ENCODE measurements at regions not wholly inside any gene's neighbourhood (a gene's known extent, or its start where the extent isn't known, plus 50 kb on each side); places are given as distances from the start of the nearest gene placed in this dataset.

DNA sequence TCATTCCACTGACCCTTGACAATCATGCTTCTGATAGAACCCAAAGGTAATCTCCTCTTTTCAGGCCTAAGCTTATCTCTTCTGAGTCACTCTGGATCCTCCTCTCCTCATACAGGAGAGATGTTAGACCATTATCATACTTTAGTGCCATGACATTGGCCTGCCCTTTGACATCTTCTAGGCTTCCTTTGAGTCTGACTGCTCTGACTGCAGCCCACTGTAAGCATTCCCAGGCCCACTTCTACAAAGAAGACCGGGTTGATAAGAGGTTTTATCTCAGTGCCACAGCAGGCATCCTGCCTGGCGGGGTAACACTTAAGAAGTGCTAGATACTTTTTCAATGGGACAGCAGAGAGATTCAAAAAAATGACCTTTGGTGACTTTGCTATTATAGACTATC, 438.0 kb downstream of the KCNA4 start:
- no peaks in the 10 kb centered on the region for H3K36me3 ChIP-seq (ENCODE audit: control insufficient read depth in 1 of 2, insufficient read depth in 2 of 2, low read length in 2 of 2)
- ChIA-PET POLR2A (no interaction called here), RAD21 (ENCODE audit: low non-redundant PET in 1 of 2, low total read pairs in 2 of 2, uncharacterized antibody in 2 of 2, unreplicated experiment in 2 of 2) (no interaction called here), CTCF (no interaction called here)
- H3K4me1 ChIP-seq (ENCODE audit: control insufficient read depth in 1 of 2, insufficient read depth in 2 of 2, low read length in 2 of 2) = no peaks in the 10 kb centered on the region
- H4K20me1 ChIP-seq (ENCODE audit: insufficient read depth) = no peaks in the 10 kb centered on the region
- H3K79me2 ChIP-seq (ENCODE audit: insufficient read depth, low read length) = no peaks in the 10 kb centered on the region
- H3K9me2 ChIP-seq (ENCODE audit: insufficient read depth) = no peaks in the 10 kb centered on the region
- H3K4me2 ChIP-seq (ENCODE audit: low read length) = no peak overlapping the region
- DNase-seq (ENCODE audit: low read depth, low spot score) (no peak), ATAC-seq (no peak)
- no TSS peak for BruUV-seq (replicated peaks)
- TF ChIP-seq, protein P1, sequence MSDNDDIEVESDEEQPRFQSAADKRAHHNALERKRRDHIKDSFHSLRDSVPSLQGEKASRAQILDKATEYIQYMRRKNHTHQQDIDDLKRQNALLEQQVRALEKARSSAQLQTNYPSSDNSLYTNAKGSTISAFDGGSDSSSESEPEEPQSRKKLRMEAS (IDR thresholded peaks at IDR 0.05) = no peak
- TF ChIP-seq EZH2 (IDR thresholded peaks at IDR 0.05) = no peak
- no peak for TF ChIP-seq JUND (IDR thresholded peaks at IDR 0.05)
- no peak for TF ChIP-seq ELF1 (IDR thresholded peaks at IDR 0.05; ENCODE audit: borderline replicate concordance, low read depth)
- TF ChIP-seq, protein P2, sequence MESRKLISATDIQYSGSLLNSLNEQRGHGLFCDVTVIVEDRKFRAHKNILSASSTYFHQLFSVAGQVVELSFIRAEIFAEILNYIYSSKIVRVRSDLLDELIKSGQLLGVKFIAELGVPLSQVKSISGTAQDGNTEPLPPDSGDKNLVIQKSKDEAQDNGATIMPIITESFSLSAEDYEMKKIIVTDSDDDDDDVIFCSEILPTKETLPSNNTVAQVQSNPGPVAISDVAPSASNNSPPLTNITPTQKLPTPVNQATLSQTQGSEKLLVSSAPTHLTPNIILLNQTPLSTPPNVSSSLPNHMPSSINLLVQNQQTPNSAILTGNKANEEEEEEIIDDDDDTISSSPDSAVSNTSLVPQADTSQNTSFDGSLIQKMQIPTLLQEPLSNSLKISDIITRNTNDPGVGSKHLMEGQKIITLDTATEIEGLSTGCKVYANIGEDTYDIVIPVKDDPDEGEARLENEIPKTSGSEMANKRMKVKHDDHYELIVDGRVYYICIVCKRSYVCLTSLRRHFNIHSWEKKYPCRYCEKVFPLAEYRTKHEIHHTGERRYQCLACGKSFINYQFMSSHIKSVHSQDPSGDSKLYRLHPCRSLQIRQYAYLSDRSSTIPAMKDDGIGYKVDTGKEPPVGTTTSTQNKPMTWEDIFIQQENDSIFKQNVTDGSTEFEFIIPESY (IDR thresholded peaks at IDR 0.05; ENCODE audit: extremely low read depth, insufficient replicate concordance, low read length) = no peak
- TF ChIP-seq CTCF (IDR thresholded peaks at IDR 0.05 in 2 of 3, conservative IDR thresholded peaks at IDR 0.05 in 1 of 3; ENCODE audit: borderline replicate concordance in 1 of 3, insufficient read depth in 1 of 3, low read depth in 2 of 3, low read length in 2 of 3) = no peak
- TF ChIP-seq SP1 (IDR thresholded peaks at IDR 0.05; ENCODE audit: low read depth) = no peak
- no peak for TF ChIP-seq TCF7L2 (IDR thresholded peaks at IDR 0.05; ENCODE audit: borderline replicate concordance, extremely low read depth, insufficient read depth, insufficient read length)
- no peak for TF ChIP-seq SIN3A (IDR thresholded peaks at IDR 0.05; ENCODE audit: low read depth)
- TF ChIP-seq CBX3 (IDR thresholded peaks at IDR 0.05; ENCODE audit: low read depth) = no peak
- TF ChIP-seq, protein P3, sequence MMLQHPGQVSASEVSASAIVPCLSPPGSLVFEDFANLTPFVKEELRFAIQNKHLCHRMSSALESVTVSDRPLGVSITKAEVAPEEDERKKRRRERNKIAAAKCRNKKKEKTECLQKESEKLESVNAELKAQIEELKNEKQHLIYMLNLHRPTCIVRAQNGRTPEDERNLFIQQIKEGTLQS (IDR thresholded peaks at IDR 0.05) = no peak
- TF ChIP-seq ZFX (IDR thresholded peaks at IDR 0.05) = no peak
- intact Hi-C loops (cut with micrococcal nuclease) = no loop called here
- no peaks in the 10 kb centered on the region for H3K9me3 ChIP-seq (ENCODE audit: control insufficient read depth in 1 of 2, insufficient read depth in 1 of 2, low read depth in 1 of 2, low read length in 2 of 2)
- no peaks in the 10 kb centered on the region for H3K27me3 ChIP-seq (ENCODE audit: insufficient read depth, low read length)
- no peak overlapping the region for H3K9ac ChIP-seq (ENCODE audit: low read length)
- H3K4me3 ChIP-seq (replicated peaks in 1 of 2; ENCODE audit: low read depth in 1 of 2, low read length in 2 of 2) = no peak overlapping the region
- no peak overlapping the region for H2AFZ ChIP-seq (ENCODE audit: low read depth, low read length, poor library complexity, severe bottlenecking)
- no peak overlapping the region for H3K27ac ChIP-seq (ENCODE audit: low read depth, low read length)
